CD14-positive monocyte (primary cell): ENCODE measurements at regions not wholly inside any gene's neighbourhood (a gene's known extent, or its start where the extent isn't known, plus 50 kb on each side); places are given as distances from the start of the nearest gene placed in this dataset.
A peak's percentile ranks its signal among the peaks of the same experiment; 100 is the strongest.

Experiments
- DNase-seq, 3 donors: peaks; one replicate each; pipeline ENCODE4 v3.0.0-alpha.2; 2011 to 2022
- H2AFZ ChIP-seq: 2 replicates; pipeline ENCODE4 v1.6.0; 2012; ENCODE audit warnings: mild to moderate bottlenecking, low read depth, low read length, inconsistent platforms; ENCODE audit not compliant: insufficient read depth, poor library complexity, severe bottlenecking
- H3K27ac ChIP-seq, 2 donors: 1 replicate in 1 of 2; 2 replicates in 1 of 2; pipeline ENCODE4 v1.5.1; 2012 to 2013; ENCODE audit warnings: low read length in 2 of 2, control low read depth in 1 of 2, inconsistent platforms in 1 of 2, low read depth in 1 of 2, mild to moderate bottlenecking in 1 of 2
- H3K27me3 ChIP-seq, 2 donors: one replicate each; pipeline versions ENCODE4 v1.6.0 to v1.6.1; 2011 to 2013; ENCODE audit warnings: low read length in 2 of 2; ENCODE audit not compliant: control insufficient read depth in 2 of 2, insufficient read depth in 2 of 2
- H3K36me3 ChIP-seq, 2 donors: replicated peaks in 1 of 2; 1 replicate in 1 of 2; 2 replicates in 1 of 2; pipeline versions ENCODE4 v1.5.1 to v1.6.1; 2012 to 2013; ENCODE audit warnings: low read length in 2 of 2, control low read depth in 1 of 2, inconsistent platforms in 1 of 2, mild to moderate bottlenecking in 1 of 2; ENCODE audit not compliant: insufficient read depth in 2 of 2, control insufficient read depth in 1 of 2
- H3K4me1 ChIP-seq, 2 donors: 1 replicate in 1 of 2; 2 replicates in 1 of 2; pipeline versions ENCODE4 v1.5.1 to v1.6.1; 2012 to 2013; ENCODE audit warnings: low read length in 2 of 2, control low read depth in 1 of 2, inconsistent platforms in 1 of 2, mild to moderate bottlenecking in 1 of 2, moderate library complexity in 1 of 2; ENCODE audit not compliant: insufficient read depth in 2 of 2, control insufficient read depth in 1 of 2
- H3K4me2 ChIP-seq: replicated peaks from 2 replicates; pipeline ENCODE3; 2012; ENCODE audit warnings: low read length, moderate library complexity, mild to moderate bottlenecking; ENCODE audit not compliant: poor library complexity, severe bottlenecking; ENCODE audit errors: extremely low read depth
- H3K4me3 ChIP-seq, 3 experiments: fragments of 200-600 bp in 1 of 3; sonication (generic) in 1 of 3; replicated peaks in 1 of 3; 1 replicate in 2 of 3; 2 replicates in 1 of 3; pipeline ENCODE4 v1.5.1; 2011 to 2013; ENCODE audit warnings: low read length in 3 of 3, mild to moderate bottlenecking in 3 of 3, control low read depth in 2 of 3, low read depth in 2 of 3, inconsistent platforms in 1 of 3, moderate library complexity in 1 of 3
- H3K79me2 ChIP-seq: 2 replicates; pipeline ENCODE4 v1.6.0; 2012; ENCODE audit warnings: mild to moderate bottlenecking, control low read depth, inconsistent platforms, low read length, moderate library complexity; ENCODE audit not compliant: insufficient read depth
- H3K9ac ChIP-seq: 2 replicates; pipeline ENCODE4 v1.6.0; 2017; ENCODE audit warnings: low read length, mild to moderate bottlenecking; ENCODE audit not compliant: insufficient read depth, poor library complexity, severe bottlenecking
- H3K9me3 ChIP-seq, 2 donors: replicated peaks in 1 of 2; 1 replicate in 1 of 2; 2 replicates in 1 of 2; pipeline versions ENCODE4 v1.5.1 to v1.6.1; 2012 to 2013; ENCODE audit warnings: low read length in 2 of 2, control low read depth in 1 of 2; ENCODE audit not compliant: control insufficient read depth in 1 of 2, insufficient read depth in 1 of 2
- H4K20me1 ChIP-seq: 2 replicates; pipeline ENCODE4 v1.6.0; 2012; ENCODE audit warnings: mild to moderate bottlenecking, low read length, control low read depth, moderate library complexity; ENCODE audit not compliant: insufficient read depth
- H3K27ac Mint-ChIP-seq, 7 donors: one replicate each; pipeline ENCODE4 v1.8.0; 2020; ENCODE audit warnings: mild to moderate bottlenecking in 7 of 7, mixed read lengths in 7 of 7, moderate library complexity in 6 of 7, inconsistent platforms in 2 of 7
- H3K27me3 Mint-ChIP-seq, 3 donors: one replicate each; pipeline ENCODE4 v1.8.0; 2021 to 2022; ENCODE audit warnings: low read depth in 3 of 3, mild to moderate bottlenecking in 3 of 3, mixed read lengths in 3 of 3, moderate library complexity in 3 of 3, inconsistent platforms in 1 of 3
- H3K36me3 Mint-ChIP-seq, 2 donors: one replicate each; pipeline ENCODE4 v1.8.0; 2020; ENCODE audit warnings: mixed read lengths in 2 of 2, inconsistent platforms in 1 of 2, mild to moderate bottlenecking in 1 of 2
- H3K4me1 Mint-ChIP-seq: one replicate; pipeline ENCODE4 v1.8.0; 2020; ENCODE audit warnings: mild to moderate bottlenecking, mixed read lengths
- H3K4me3 Mint-ChIP-seq, 2 donors: one replicate each; pipeline ENCODE4 v1.8.0; 2020; ENCODE audit warnings: mild to moderate bottlenecking in 2 of 2, mixed read lengths in 2 of 2, moderate library complexity in 1 of 2
- H3K9me3 Mint-ChIP-seq, 7 donors: one replicate each; pipeline ENCODE4 v1.8.0; 2020 to 2022; ENCODE audit warnings: mixed read lengths in 7 of 7, mild to moderate bottlenecking in 6 of 7, moderate library complexity in 6 of 7, inconsistent platforms in 2 of 7
- CTCF ChIP-seq: fragments of 200-600 bp; IDR thresholded peaks from one replicate; pipeline ENCODE4 v1.8.0; 2022; ENCODE audit warnings: antibody characterized with exemption, mild to moderate bottlenecking
- WGBS: methylation state at CpG from one replicate; pipeline ENCODE4 v1.1.5; 2013; ENCODE audit warnings: missing lambda C conversion rate; ENCODE audit not compliant: insufficient coverage; 5-methylcytosine and 5-hydroxymethylcytosine counted together
- intact Hi-C, 2 donors: fragments of 100-400 bp; cut with micrococcal nuclease; formaldehyde crosslinking; loops; one replicate each; pipeline versions ENCODE4 v1.15.0 to v1.15.1; 2023

- TF ChIP-seq CTCF = no peak
- no peak overlapping the region for H3K27ac Mint-ChIP-seq
These were observed 121.1 kb upstream of the SLC25A48 start for GRCh38 chr5:135713161-135713915.

GRCh38 chr5:135711911-135712310 is 122.6 kb upstream of the SLC25A48 start:
- no peaks in the 10 kb centered on the region for H3K79me2 ChIP-seq
- H3K4me3 Mint-ChIP-seq = no peak overlapping the region
- WGBS = 98% methylated on average over 4 of the region's 6 CpGs
- H3K36me3 Mint-ChIP-seq = no peaks in the 10 kb centered on the region
- peaks cover 2% of the 10 kb centered on the region in 3 donors for H3K27me3 Mint-ChIP-seq
- no peaks in the 10 kb centered on the region for H3K9me3 ChIP-seq
- no peak overlapping the region for H3K27ac ChIP-seq
- H2AFZ ChIP-seq = no peak overlapping the region
- H3K27ac Mint-ChIP-seq = peak overlapping the region in 1 of 7 donors; percentile 26
- no peak overlapping the region for H3K4me3 ChIP-seq
- no peak overlapping the region for H3K4me2 ChIP-seq
- TF ChIP-seq CTCF = no peak
- no peaks in the 10 kb centered on the region for H3K4me1 ChIP-seq
- no peaks in the 10 kb centered on the region for H3K36me3 ChIP-seq
- intact Hi-C loops = no loop called here
- H3K9ac ChIP-seq = no peak overlapping the region
- H3K27me3 ChIP-seq = no peaks in the 10 kb centered on the region
- DNase-seq = no peak
- no peaks in the 10 kb centered on the region for H3K4me1 Mint-ChIP-seq
- no peaks in the 10 kb centered on the region for H4K20me1 ChIP-seq
- peaks cover 0 to 1% (median 0%) of the 10 kb centered on the region in 7 donors for H3K9me3 Mint-ChIP-seq

More at GRCh38 chr5:135713161-135713915, 121.1 kb upstream of the SLC25A48 start:
- intact Hi-C loops = no loop called here
- no peak for DNase-seq
- Histone ChIP-seq H3K79me2 (no peaks in the 10 kb centered on the region), H3K27me3 (no peaks in the 10 kb centered on the region), H2AFZ (no peak overlapping the region), H3K9me3 (no peaks in the 10 kb centered on the region), H3K4me2 (no peak overlapping the region), H3K4me3 (no peak overlapping the region), H3K9ac (no peak overlapping the region), H3K4me1 (no peaks in the 10 kb centered on the region), H4K20me1 (no peaks in the 10 kb centered on the region), H3K36me3 (no peaks in the 10 kb centered on the region), H3K27ac (no peak overlapping the region)
- Mint-ChIP-seq H3K4me3 (no peak overlapping the region), H3K9me3 (peaks cover 0 to 1% (median 0%) of the 10 kb centered on the region in 7 donors), H3K27me3 (peaks cover 2 to 3% (median 2%) of the 10 kb centered on the region in 3 donors), H3K36me3 (no peaks in the 10 kb centered on the region), H3K4me1 (no peaks in the 10 kb centered on the region)
- WGBS = 89% methylated on average over 6 of the region's 11 CpGs
